Activated CD4-positive, alpha-beta T cell treated with anti-CD3 and anti-CD28 coated beads for 1 hour (primary cell): ENCODE measurements at regions not wholly inside any gene's neighbourhood (a gene's known extent, or its start where the extent isn't known, plus 50 kb on each side); places are given as distances from the start of the nearest gene placed in this dataset.
"Not testable (repeated sequence)": the region's sequence is repeated elsewhere in the genome, so short reads cannot be mapped to it uniquely, and the experiment has no call there.

Source experiments
- DNase-seq: peaks from one replicate; pipeline ENCODE4 v3.0.0-alpha.2; 2020

DNA sequence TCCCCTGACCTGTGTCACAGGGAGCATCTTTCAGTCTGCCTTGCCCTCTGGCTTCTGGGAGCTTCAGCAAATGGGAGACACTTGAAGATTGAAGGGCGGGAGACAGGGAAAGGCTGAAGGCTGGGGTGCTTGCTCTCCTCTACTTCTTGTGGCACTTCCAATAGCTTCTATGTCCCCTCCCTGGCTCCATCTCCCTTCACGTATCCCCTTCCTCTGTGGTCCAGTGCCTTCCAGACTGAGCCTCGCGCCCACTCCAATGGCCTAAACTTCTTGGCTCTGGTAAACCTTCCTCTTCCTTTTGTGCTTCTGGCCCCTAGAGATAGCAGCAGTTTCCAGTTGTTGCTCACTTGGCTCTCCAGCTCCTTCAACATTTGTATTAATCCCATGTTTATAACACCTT lies 69.8 kb upstream of the TOPAZ1 start:
- DNase-seq = no peak

DNA sequence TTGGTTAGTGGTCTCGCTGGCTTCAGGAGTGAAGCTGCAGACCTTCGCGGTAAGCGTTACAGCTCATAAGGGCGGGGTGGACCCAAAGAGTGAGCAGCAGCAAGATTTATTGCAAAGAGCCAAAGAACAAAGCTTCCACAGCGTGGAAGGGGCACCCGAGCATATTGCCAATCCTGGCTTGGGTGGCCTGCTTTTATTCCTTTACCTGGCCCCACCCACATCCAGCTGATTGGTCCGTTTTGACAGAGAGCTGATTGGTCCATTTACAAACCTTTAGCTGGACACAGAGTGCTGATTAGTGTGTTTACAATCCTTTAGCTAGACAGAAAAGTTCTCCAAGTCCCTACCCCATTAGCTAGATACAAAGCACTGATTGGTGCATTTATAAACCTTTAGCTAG lies 69.0 kb upstream of the TOPAZ1 start:
- DNase-seq = not testable (repeated sequence)

DNA sequence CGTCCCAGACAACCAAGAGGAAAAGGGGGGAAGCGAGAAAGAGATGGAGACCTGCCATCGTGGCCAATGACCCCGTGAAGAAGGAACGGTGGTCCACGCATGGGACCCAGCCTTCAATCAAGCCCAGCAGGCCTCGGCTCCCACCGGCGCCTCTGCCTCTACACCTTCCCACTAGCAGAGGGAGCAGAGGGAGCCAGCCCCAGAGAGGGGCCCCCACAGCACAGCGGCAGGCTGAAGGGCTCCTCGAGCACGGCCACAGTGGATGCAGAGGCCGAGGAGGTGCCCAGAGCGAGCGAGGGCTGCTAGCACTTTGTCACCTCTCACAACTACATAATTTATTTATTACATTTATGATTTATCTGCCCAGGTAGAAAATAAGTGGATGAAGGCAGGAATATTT lies 68.4 kb upstream of the TOPAZ1 start:
- DNase-seq = no peak

DNA sequence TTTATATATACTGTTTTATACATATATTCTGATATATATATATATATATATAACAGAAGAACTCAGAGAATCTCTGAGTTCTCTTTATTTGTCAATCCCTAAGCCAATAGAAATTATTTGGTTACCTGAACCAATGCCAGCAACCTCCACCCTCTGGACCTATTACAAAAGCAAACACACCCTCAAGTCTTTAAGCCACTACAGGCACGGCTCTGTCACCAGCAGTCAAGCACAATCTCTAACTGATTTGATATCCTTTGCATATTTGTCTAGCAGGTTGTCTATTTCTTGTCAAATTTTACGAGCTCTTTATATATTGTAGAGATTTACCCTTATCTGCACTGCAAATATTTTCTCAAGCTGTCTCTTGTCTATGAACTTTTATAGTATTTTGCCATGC lies 66.6 kb upstream of the TOPAZ1 start:
- no peak for DNase-seq

DNA sequence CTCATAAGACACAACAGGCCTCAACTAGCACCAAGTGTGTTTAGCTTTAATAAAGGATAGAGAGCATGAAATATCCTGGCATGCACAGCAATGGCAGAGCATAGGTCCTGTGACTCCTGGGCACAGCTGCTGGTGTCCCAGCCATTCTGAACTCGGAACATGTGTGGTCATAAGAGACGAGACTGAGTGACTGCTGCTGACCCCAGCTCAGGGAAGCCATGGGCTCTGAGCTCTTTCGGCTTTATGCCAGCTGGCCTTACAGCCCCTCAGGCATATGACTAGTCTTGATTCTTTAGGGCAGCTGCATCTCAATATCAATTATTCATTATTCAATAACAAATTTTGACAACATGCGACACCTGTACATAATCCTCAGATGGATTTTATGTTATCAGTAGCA lies 62.4 kb upstream of the TOPAZ1 start:
- DNase-seq = no peak

DNA sequence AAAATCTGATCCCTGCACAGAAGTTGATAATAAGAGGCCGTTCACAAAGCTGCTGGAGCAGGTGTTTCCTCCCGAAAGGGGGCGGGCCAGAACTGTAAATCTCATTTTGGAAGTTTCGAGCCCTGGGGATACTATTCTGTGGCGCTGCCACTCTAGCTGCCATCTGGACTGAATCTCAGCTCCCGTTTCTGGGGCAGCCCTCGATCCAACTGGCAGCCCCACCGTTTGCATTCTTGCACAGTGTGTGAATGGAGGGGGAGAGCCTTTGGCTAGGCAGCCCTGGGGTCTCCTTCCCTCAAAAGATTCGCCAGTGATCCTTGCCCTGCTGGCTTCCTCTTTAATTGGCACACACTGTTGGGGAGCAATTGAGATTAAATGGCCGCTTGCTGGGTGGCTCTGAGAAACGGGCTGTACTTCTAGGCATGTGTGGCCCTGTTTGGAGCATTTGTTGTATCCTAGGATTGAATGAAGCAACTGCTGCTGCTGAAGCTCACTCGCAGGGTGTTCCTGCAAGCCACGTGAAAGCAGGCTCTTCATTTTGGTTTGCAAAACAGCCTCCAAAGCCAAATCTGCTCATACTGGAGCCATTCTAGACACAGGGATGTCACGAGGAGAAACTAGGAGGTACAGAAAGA lies 57.2 kb upstream of the TOPAZ1 start:
- no peak for DNase-seq

DNA sequence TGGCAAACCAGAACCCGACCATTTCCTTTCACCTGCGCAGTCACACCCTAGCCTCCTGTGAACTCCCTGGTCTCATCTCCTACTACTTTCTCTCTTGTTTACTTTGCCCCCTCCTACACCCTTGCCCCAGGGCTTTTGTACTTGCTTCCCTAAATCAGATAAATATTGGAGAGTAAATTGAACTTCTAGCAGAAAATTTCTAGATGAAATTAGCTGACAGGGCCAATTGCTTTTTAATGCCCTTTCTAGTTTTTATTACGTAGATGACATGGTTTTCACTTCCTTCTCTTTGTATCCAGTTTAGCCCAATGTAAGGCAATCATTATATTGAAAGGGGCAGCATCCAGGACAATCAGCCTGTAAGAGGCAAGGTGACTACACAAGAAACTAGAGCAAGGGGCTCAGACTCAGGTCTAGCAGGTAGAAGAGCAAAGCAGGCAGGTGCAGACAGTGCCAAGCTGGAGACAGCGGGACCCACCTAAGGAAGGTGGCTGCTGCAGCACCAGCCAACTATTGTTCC lies 56.2 kb upstream of the TOPAZ1 start:
- no peak for DNase-seq

DNA sequence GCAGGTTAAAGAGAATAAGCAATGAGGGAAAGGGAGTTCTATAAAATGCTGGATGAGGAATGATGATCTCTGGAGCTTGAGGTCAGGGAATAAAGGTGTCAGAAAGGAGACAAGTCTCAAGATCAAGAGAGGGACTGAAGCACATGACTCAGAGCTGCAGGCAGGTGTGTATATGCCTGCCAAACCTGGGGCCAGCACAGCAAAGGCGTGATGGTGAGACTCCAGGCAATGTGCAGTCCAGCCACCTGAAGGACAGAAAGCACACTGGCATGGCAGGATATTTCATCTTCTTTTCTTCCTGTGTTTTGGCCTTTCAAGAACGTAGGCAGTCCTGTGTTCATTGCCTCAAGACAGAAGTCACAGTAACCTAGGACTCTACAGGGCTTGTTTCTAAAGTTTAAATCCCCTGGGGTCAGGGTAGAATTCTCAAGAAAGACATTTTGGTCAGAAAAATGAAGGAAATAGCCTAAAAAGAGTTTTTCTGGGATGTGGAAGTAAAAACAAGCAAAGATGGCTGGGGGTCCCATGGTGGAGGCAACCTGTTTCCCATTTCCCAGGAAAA lies 55.5 kb upstream of the TOPAZ1 start:
- DNase-seq = no peak

DNA sequence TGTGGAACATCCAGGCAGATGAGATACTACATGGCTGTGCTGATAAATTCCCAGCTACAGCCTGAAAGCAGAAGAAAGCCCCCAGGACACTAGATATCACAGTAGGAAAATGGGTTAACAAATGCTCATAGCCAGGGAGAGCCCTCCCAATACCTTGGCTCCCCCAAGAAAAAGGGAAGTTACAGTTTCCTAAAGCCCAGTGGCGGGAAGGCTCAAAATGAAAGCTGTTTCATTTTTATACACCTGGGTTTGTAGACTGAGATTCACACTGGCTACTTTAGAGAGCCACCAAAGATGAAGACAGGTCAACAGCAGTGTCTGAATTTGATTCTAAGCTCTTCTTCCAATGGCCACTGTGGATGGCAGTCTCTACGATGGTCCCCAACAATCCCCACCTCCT lies 55.0 kb upstream of the TOPAZ1 start:
- no peak for DNase-seq
